GM19238 (cell line): ENCODE measurements at regions not wholly inside any gene's neighbourhood (a gene's known extent, or its start where the extent isn't known, plus 50 kb on each side); places are given as distances from the start of the nearest gene placed in this dataset.

Source experiments
- DNase-seq: peaks from one replicate; pipeline ENCODE4 v3.0.0; 2011; ENCODE audit warnings: low spot score; ENCODE audit not compliant: insufficient read length

GRCh38 chr3:43950775-43951174 is 260.0 kb downstream of the ABHD5 start:
- DNase-seq = no peak

- DNase-seq = no peak
Measured at GRCh38 chr3:43951813-43952212, 261.1 kb downstream of the ABHD5 start.

- no peak for DNase-seq
Measured at GRCh38 chr3:43953380-43953779, 262.6 kb downstream of the ABHD5 start.

- DNase-seq = no peak
Measured at GRCh38 chr3:43953814-43954692, 263.3 kb downstream of the ABHD5 start.

- no peak for DNase-seq
Measured at GRCh38 chr3:43956945-43957344, 266.2 kb downstream of the ABHD5 start.

GRCh38 chr3:43957553-43957952 is 266.8 kb downstream of the ABHD5 start:
- DNase-seq = no peak

GRCh38 chr3:43958005-43958770 is 267.4 kb downstream of the ABHD5 start:
- no peak for DNase-seq

- no peak for DNase-seq
Measured at GRCh38 chr3:43958973-43959372, 268.2 kb downstream of the ABHD5 start.

GRCh38 chr3:43959498-43960447 is 269.0 kb downstream of the ABHD5 start:
- no peak for DNase-seq

GRCh38 chr3:43960448-43960840 is 269.7 kb downstream of the ABHD5 start:
- no peak for DNase-seq

GRCh38 chr3:43962043-43962442 is 271.3 kb downstream of the ABHD5 start:
- no peak for DNase-seq

GRCh38 chr3:43963208-43963607 is 272.5 kb downstream of the ABHD5 start:
- DNase-seq = no peak

GRCh38 chr3:43964640-43965039 is 273.9 kb downstream of the ABHD5 start:
- DNase-seq = no peak

- DNase-seq = no peak
Measured at GRCh38 chr3:43965656-43966055, 274.9 kb downstream of the ABHD5 start.

- DNase-seq = no peak
Measured at GRCh38 chr3:43966126-43966525, 275.4 kb downstream of the ABHD5 start.

- DNase-seq = no peak
Measured at GRCh38 chr3:43966530-43966929, 275.2 kb upstream of the TOPAZ1 start.

GRCh38 chr3:43968465-43968864 is 273.2 kb upstream of the TOPAZ1 start:
- DNase-seq = no peak

GRCh38 chr3:43969944-43970343 is 271.7 kb upstream of the TOPAZ1 start:
- DNase-seq = no peak

GRCh38 chr3:43970351-43970750 is 271.3 kb upstream of the TOPAZ1 start:
- no peak for DNase-seq

- no peak for DNase-seq
Measured at GRCh38 chr3:43970920-43971319, 270.8 kb upstream of the TOPAZ1 start.

GRCh38 chr3:43971486-43971885 is 270.2 kb upstream of the TOPAZ1 start:
- no peak for DNase-seq
